Gastroesophageal sphincter (tissue), 3 donors: ENCODE measurements at regions not wholly inside any gene's neighbourhood (a gene's known extent, or its start where the extent isn't known, plus 50 kb on each side); places are given as distances from the start of the nearest gene placed in this dataset.

Experiments used
- CTCF ChIP-seq, 4 experiments: fragments of 200-600 bp in 2 of 4; fragments of 450-650 bp in 2 of 4; sonication (generic) in 1 of 4; IDR thresholded peaks; one replicate each; pipeline ENCODE4 v1.5.1; 2017 to 2019; ENCODE audit warnings: antibody characterized with exemption in 4 of 4, mild to moderate bottlenecking in 2 of 4, moderate library complexity in 2 of 4
- EP300 ChIP-seq: sonication (generic); formaldehyde crosslinking; IDR thresholded peaks from one replicate; pipeline ENCODE4 v1.6.1; 2017; ENCODE audit warnings: antibody characterized with exemption, mild to moderate bottlenecking
- POLR2A ChIP-seq, 2 donors: fragments of 450-650 bp; IDR thresholded peaks; one replicate each; pipeline ENCODE4 v1.6.1; 2017; ENCODE audit warnings: antibody characterized with exemption in 2 of 2, mild to moderate bottlenecking in 2 of 2, moderate library complexity in 1 of 2
- POLR2AphosphoS5 ChIP-seq: sonication (generic); formaldehyde crosslinking; IDR thresholded peaks from one replicate; pipeline ENCODE4 v1.6.1; 2017; ENCODE audit warnings: antibody characterized with exemption

- TF ChIP-seq CTCF (IDR thresholded peaks at IDR 0.05) (no peak), POLR2A (IDR thresholded peaks at IDR 0.05) (no peak), POLR2AphosphoS5 (no peak), EP300 (no peak)
These were observed 390.1 kb downstream of the ADAM29 start for GRCh38 chr4:175308236-175308635.
